Activated naive CD4-positive, alpha-beta T cell treated with anti-CD3 and anti-CD28 coated beads, Interleukin-2, amount 50 U/mL, for 16 hours (primary cell): ENCODE measurements at regions not wholly inside any gene's neighbourhood (a gene's known extent, or its start where the extent isn't known, plus 50 kb on each side); places are given as distances from the start of the nearest gene placed in this dataset.

Source experiments
- DNase-seq: peaks from one replicate; pipeline ENCODE4 v3.0.0-alpha.2; 2020

- DNase-seq = no peak
Observed at GRCh38 chr21:43364261-43364510, 62.7 kb downstream of the SIK1 start.

GRCh38 chr21:43363506-43364260 is 63.2 kb downstream of the SIK1 start:
- DNase-seq = no peak

- DNase-seq = no peak
Observed at GRCh38 chr21:43362915-43363314, 64.0 kb downstream of the SIK1 start.

GRCh38 chr21:43362321-43362791 is 64.6 kb downstream of the SIK1 start:
- peak; percentile 78 for DNase-seq

GRCh38 chr21:43361493-43362296 is 65.2 kb downstream of the SIK1 start:
- DNase-seq = peak; percentile 26

GRCh38 chr21:43361127-43361492 is 65.8 kb downstream of the SIK1 start:
- peak; percentile 22 for DNase-seq

GRCh38 chr21:43360441-43361126 is 66.3 kb downstream of the SIK1 start:
- no peak for DNase-seq

- DNase-seq = no peak
Observed at GRCh38 chr21:43358940-43359822, 67.8 kb downstream of the SIK1 start.

- no peak for DNase-seq
Observed at GRCh38 chr21:43357715-43358430, 69.1 kb downstream of the SIK1 start.

- DNase-seq = no peak
Observed at GRCh38 chr21:43355925-43356289, 71.0 kb downstream of the SIK1 start.

GRCh38 chr21:43355266-43355924 is 71.5 kb downstream of the SIK1 start:
- DNase-seq = no peak

GRCh38 chr21:43354666-43355065 is 72.3 kb downstream of the SIK1 start:
- DNase-seq = no peak

- DNase-seq = no peak
Observed at GRCh38 chr21:43354026-43354420, 72.9 kb downstream of the SIK1 start.

- no peak for DNase-seq
Observed at GRCh38 chr21:43353282-43354025, 73.5 kb downstream of the SIK1 start.

GRCh38 chr21:43352568-43353281 is 74.2 kb downstream of the SIK1 start:
- peak; percentile 18 for DNase-seq

- DNase-seq = no peak
Observed at GRCh38 chr21:43352154-43352537, 74.8 kb downstream of the SIK1 start.

- no peak for DNase-seq
Observed at GRCh38 chr21:43351501-43352153, 75.3 kb downstream of the SIK1 start.

GRCh38 chr21:43349644-43350043 is 77.3 kb downstream of the SIK1 start:
- no peak for DNase-seq

- no peak for DNase-seq
Observed at GRCh38 chr21:43348801-43349261, 78.1 kb downstream of the SIK1 start.
